ENCODE measurements at regions not wholly inside any gene's neighbourhood (a gene's known extent, or its start where the extent isn't known, plus 50 kb on each side); places are given as distances from the start of the nearest gene placed in this dataset.
"Not testable (repeated sequence)": the region's sequence is repeated elsewhere in the genome, so short reads cannot be mapped to it uniquely, and the experiment has no call there.

- H3K27me3 ChIP-seq (ENCODE audit: control insufficient read depth in 1 of 2, insufficient read depth in 2 of 2, low read length in 2 of 2): no peaks in the 10 kb centered on the region
- no peak overlapping the region for H3K27ac ChIP-seq (ENCODE audit: low read length)
- H3K36me3 ChIP-seq (ENCODE audit: control insufficient read depth in 2 of 2, insufficient read depth in 2 of 2, low read length in 2 of 2): no peaks in the 10 kb centered on the region
- no peak overlapping the region for H3K9ac ChIP-seq (ENCODE audit: low read length in 2 of 2)
- no peaks in the 10 kb centered on the region for H3K4me1 ChIP-seq (ENCODE audit: control insufficient read depth, insufficient read depth, low read length)
- H3K4me3 ChIP-seq (ENCODE audit: low read length in 2 of 2): no peak overlapping the region
- no peaks in the 10 kb centered on the region for H3K9me3 ChIP-seq (ENCODE audit: control insufficient read depth in 2 of 2, low read length in 2 of 2)
Measured at GRCh38 chr7:12031186-12031585, 179.9 kb upstream of the TMEM106B start.

GRCh38 chr7:12031638-12032037, 179.5 kb upstream of the TMEM106B start:
- H3K4me3 ChIP-seq (ENCODE audit: low read length in 2 of 2): no peak overlapping the region
- H3K27ac ChIP-seq (ENCODE audit: low read length): no peak overlapping the region

DNA sequence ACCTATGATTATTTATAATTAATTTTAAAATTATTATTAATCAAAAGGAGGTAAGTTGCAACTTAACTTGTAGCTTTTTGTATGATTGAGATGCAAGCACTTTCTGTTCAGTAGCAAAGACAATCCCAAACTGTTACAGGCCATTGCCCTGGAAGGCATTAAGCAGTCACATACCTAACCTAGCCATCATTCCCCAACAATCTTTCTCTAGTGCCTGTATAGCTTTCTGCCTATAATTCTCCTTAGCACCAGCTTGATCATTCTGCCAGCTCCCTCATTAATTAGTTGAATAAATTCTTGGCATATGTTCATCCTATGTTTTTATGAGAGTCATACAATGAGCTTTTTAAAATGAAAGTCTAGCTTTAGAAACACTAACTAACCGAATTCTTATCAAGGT, 178.9 kb upstream of the TMEM106B start:
- H3K27me3 ChIP-seq (ENCODE audit: control insufficient read depth in 1 of 2, insufficient read depth in 2 of 2, low read length in 2 of 2): no peaks in the 10 kb centered on the region
- H3K36me3 ChIP-seq (ENCODE audit: control insufficient read depth in 2 of 2, insufficient read depth in 2 of 2, low read length in 2 of 2): no peaks in the 10 kb centered on the region
- H3K9me3 ChIP-seq (ENCODE audit: control insufficient read depth in 2 of 2, low read length in 2 of 2): no peaks in the 10 kb centered on the region
- H3K4me1 ChIP-seq (ENCODE audit: control insufficient read depth, insufficient read depth, low read length): no peaks in the 10 kb centered on the region
- H3K4me3 ChIP-seq (ENCODE audit: low read length in 2 of 2): no peak overlapping the region
- H3K9ac ChIP-seq (ENCODE audit: low read length in 2 of 2): no peak overlapping the region
- no peak overlapping the region for H3K27ac ChIP-seq (ENCODE audit: low read length)

More at GRCh38 chr7:12031638-12032037, 179.5 kb upstream of the TMEM106B start:
- Histone ChIP-seq H3K9ac (ENCODE audit: low read length in 2 of 2) (no peak overlapping the region), H3K4me1 (ENCODE audit: control insufficient read depth, insufficient read depth, low read length) (no peaks in the 10 kb centered on the region), H3K36me3 (ENCODE audit: control insufficient read depth in 2 of 2, insufficient read depth in 2 of 2, low read length in 2 of 2) (no peaks in the 10 kb centered on the region), H3K9me3 (ENCODE audit: control insufficient read depth in 2 of 2, low read length in 2 of 2) (no peaks in the 10 kb centered on the region), H3K27me3 (ENCODE audit: control insufficient read depth in 1 of 2, insufficient read depth in 2 of 2, low read length in 2 of 2) (no peaks in the 10 kb centered on the region)

- H3K27me3 ChIP-seq (ENCODE audit: control insufficient read depth in 1 of 2, insufficient read depth in 2 of 2, low read length in 2 of 2); H3K27ac ChIP-seq (ENCODE audit: low read length); H3K9ac ChIP-seq (ENCODE audit: low read length in 2 of 2); H3K36me3 ChIP-seq (ENCODE audit: control insufficient read depth in 2 of 2, insufficient read depth in 2 of 2, low read length in 2 of 2); H3K4me3 ChIP-seq (ENCODE audit: low read length in 2 of 2); H3K9me3 ChIP-seq (ENCODE audit: control insufficient read depth in 2 of 2, low read length in 2 of 2); H3K4me1 ChIP-seq (ENCODE audit: control insufficient read depth, insufficient read depth, low read length): not testable (repeated sequence)
Measured at GRCh38 chr7:12043457-12043856, 167.6 kb upstream of the TMEM106B start.

GRCh38 chr7:12052211-12052610, 158.9 kb upstream of the TMEM106B start:
- no peaks in the 10 kb centered on the region for H3K4me1 ChIP-seq (ENCODE audit: control insufficient read depth, insufficient read depth, low read length)
- H3K27ac ChIP-seq (ENCODE audit: low read length): no peak overlapping the region
- H3K36me3 ChIP-seq (ENCODE audit: control insufficient read depth in 2 of 2, insufficient read depth in 2 of 2, low read length in 2 of 2): no peaks in the 10 kb centered on the region
- peaks cover 0 to 10% of the 10 kb centered on the region in 2 donors for H3K9me3 ChIP-seq (ENCODE audit: control insufficient read depth in 2 of 2, low read length in 2 of 2)
- no peak overlapping the region for H3K9ac ChIP-seq (ENCODE audit: low read length in 2 of 2)
- no peak overlapping the region for H3K4me3 ChIP-seq (ENCODE audit: low read length in 2 of 2)
- H3K27me3 ChIP-seq (ENCODE audit: control insufficient read depth in 1 of 2, insufficient read depth in 2 of 2, low read length in 2 of 2): no peaks in the 10 kb centered on the region

- H3K36me3 ChIP-seq (ENCODE audit: control insufficient read depth in 2 of 2, insufficient read depth in 2 of 2, low read length in 2 of 2): no peaks in the 10 kb centered on the region
- no peaks in the 10 kb centered on the region for H3K4me1 ChIP-seq (ENCODE audit: control insufficient read depth, insufficient read depth, low read length)
- H3K9me3 ChIP-seq (ENCODE audit: control insufficient read depth in 2 of 2, low read length in 2 of 2): peaks cover 0 to 10% of the 10 kb centered on the region in 2 donors
- no peak overlapping the region for H3K27ac ChIP-seq (ENCODE audit: low read length)
- H3K9ac ChIP-seq (ENCODE audit: low read length in 2 of 2): no peak overlapping the region
- H3K27me3 ChIP-seq (ENCODE audit: control insufficient read depth in 1 of 2, insufficient read depth in 2 of 2, low read length in 2 of 2): no peaks in the 10 kb centered on the region
- no peak overlapping the region for H3K4me3 ChIP-seq (ENCODE audit: low read length in 2 of 2)
Measured at GRCh38 chr7:12053561-12053960, 157.5 kb upstream of the TMEM106B start.

- Histone ChIP-seq H3K27ac (ENCODE audit: low read length) (no peak overlapping the region), H3K9ac (ENCODE audit: low read length in 2 of 2) (no peak overlapping the region), H3K9me3 (ENCODE audit: control insufficient read depth in 2 of 2, low read length in 2 of 2) (peaks cover 0 to 10% of the 10 kb centered on the region in 2 donors), H3K4me1 (ENCODE audit: control insufficient read depth, insufficient read depth, low read length) (no peaks in the 10 kb centered on the region), H3K36me3 (ENCODE audit: control insufficient read depth in 2 of 2, insufficient read depth in 2 of 2, low read length in 2 of 2) (no peaks in the 10 kb centered on the region), H3K4me3 (ENCODE audit: low read length in 2 of 2) (no peak overlapping the region), H3K27me3 (ENCODE audit: control insufficient read depth in 1 of 2, insufficient read depth in 2 of 2, low read length in 2 of 2) (no peaks in the 10 kb centered on the region)
Measured at GRCh38 chr7:12054830-12055229, 156.3 kb upstream of the TMEM106B start.

DNA sequence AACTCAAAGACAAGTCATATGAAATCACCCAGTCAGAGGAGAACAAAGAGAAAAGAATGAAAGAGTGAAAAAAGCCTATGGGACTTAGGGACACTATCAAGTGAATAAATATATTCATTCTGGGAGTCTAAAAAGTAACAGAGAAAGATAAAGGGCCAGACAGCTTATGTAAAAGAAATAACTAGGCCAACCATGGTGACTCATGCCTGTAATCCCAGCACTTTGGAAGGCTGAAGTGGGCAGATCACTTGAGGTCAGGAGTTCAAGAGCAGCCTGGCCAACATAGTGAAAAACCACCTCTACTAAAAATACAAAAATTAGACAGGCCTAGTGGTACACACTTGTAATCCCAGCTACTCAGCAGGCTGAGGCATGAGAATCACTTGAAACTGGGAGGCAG, 154.7 kb upstream of the TMEM106B start:
- no peaks in the 10 kb centered on the region for H3K27me3 ChIP-seq (ENCODE audit: control insufficient read depth in 1 of 2, insufficient read depth in 2 of 2, low read length in 2 of 2)
- H3K27ac ChIP-seq (ENCODE audit: low read length): no peak overlapping the region
- H3K9me3 ChIP-seq (ENCODE audit: control insufficient read depth in 2 of 2, low read length in 2 of 2): peaks cover 0 to 10% of the 10 kb centered on the region in 2 donors
- H3K36me3 ChIP-seq (ENCODE audit: control insufficient read depth in 2 of 2, insufficient read depth in 2 of 2, low read length in 2 of 2): no peaks in the 10 kb centered on the region
- H3K4me1 ChIP-seq (ENCODE audit: control insufficient read depth, insufficient read depth, low read length): no peaks in the 10 kb centered on the region
- no peak overlapping the region for H3K4me3 ChIP-seq (ENCODE audit: low read length in 2 of 2)
- H3K9ac ChIP-seq (ENCODE audit: low read length in 2 of 2): no peak overlapping the region

DNA sequence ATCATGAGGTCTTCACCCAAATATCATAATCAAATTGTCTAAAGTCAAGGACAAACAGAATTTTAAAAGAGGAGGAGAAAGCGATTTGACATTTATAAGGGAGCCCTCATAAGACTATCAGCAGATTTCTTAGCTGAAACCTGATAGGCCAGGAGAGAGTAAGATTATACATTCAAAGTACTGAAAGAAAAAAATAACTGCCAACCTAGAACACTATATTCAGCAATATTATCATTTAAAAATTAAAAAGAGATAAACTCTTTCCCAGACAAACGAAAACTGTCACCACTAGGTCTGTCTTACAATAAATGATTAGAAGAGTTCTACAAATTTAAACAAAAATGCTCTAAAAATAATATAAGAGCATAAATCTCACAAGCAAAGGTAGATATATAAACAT, 154.1 kb upstream of the TMEM106B start:
- no peak overlapping the region for H3K27ac ChIP-seq (ENCODE audit: low read length)
- H3K9me3 ChIP-seq (ENCODE audit: control insufficient read depth in 2 of 2, low read length in 2 of 2): peaks cover 0 to 10% of the 10 kb centered on the region in 2 donors
- H3K36me3 ChIP-seq (ENCODE audit: control insufficient read depth in 2 of 2, insufficient read depth in 2 of 2, low read length in 2 of 2): no peaks in the 10 kb centered on the region
- no peak overlapping the region for H3K4me3 ChIP-seq (ENCODE audit: low read length in 2 of 2)
- no peak overlapping the region for H3K9ac ChIP-seq (ENCODE audit: low read length in 2 of 2)
- no peaks in the 10 kb centered on the region for H3K27me3 ChIP-seq (ENCODE audit: control insufficient read depth in 1 of 2, insufficient read depth in 2 of 2, low read length in 2 of 2)
- no peaks in the 10 kb centered on the region for H3K4me1 ChIP-seq (ENCODE audit: control insufficient read depth, insufficient read depth, low read length)

GRCh38 chr7:12062062-12062461, 149.0 kb upstream of the TMEM106B start:
- H3K27ac ChIP-seq (ENCODE audit: low read length): no peak overlapping the region
- H3K9ac ChIP-seq (ENCODE audit: low read length in 2 of 2): no peak overlapping the region
- no peaks in the 10 kb centered on the region for H3K4me1 ChIP-seq (ENCODE audit: control insufficient read depth, insufficient read depth, low read length)
- no peaks in the 10 kb centered on the region for H3K27me3 ChIP-seq (ENCODE audit: control insufficient read depth in 1 of 2, insufficient read depth in 2 of 2, low read length in 2 of 2)
- no peaks in the 10 kb centered on the region for H3K36me3 ChIP-seq (ENCODE audit: control insufficient read depth in 2 of 2, insufficient read depth in 2 of 2, low read length in 2 of 2)
- no peaks in the 10 kb centered on the region for H3K9me3 ChIP-seq (ENCODE audit: control insufficient read depth in 2 of 2, low read length in 2 of 2)
- no peak overlapping the region for H3K4me3 ChIP-seq (ENCODE audit: low read length in 2 of 2)

DNA sequence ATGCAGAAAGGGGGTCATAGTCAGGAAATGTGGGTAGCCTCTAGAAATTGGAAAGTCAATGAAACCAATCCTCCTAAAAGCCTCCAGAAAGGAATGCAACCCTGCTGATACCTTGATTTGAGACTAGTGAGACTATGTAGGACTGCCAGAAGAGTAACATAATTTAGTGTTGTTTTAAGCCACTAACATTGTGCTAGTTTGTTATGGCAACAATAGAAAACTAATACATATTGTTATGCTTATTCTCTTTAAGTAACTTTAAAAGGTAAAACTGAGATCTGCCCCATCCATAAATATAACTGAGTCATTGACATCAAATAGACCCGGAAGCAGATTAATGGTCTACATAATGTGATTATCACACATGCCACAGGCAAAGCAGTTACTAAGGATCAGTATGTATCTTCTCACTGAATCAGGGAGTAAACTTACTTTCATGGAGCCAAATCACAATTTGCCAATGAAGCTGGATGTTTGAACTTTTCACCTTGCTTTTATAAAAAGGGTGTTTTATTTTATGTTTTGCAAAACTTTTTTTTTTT, 146.4 kb upstream of the TMEM106B start:
- Histone ChIP-seq H3K4me3 (ENCODE audit: low read length in 2 of 2) (no peak overlapping the region), H3K9me3 (ENCODE audit: control insufficient read depth in 2 of 2, low read length in 2 of 2) (no peaks in the 10 kb centered on the region), H3K4me1 (ENCODE audit: control insufficient read depth, insufficient read depth, low read length) (no peaks in the 10 kb centered on the region), H3K27me3 (ENCODE audit: control insufficient read depth in 1 of 2, insufficient read depth in 2 of 2, low read length in 2 of 2) (no peaks in the 10 kb centered on the region), H3K9ac (ENCODE audit: low read length in 2 of 2) (no peak overlapping the region), H3K36me3 (ENCODE audit: control insufficient read depth in 2 of 2, insufficient read depth in 2 of 2, low read length in 2 of 2) (no peaks in the 10 kb centered on the region), H3K27ac (ENCODE audit: low read length) (no peak overlapping the region)
